MCF 10A (cell line): ENCODE measurements at regions not wholly inside any gene's neighbourhood (a gene's known extent, or its start where the extent isn't known, plus 50 kb on each side); places are given as distances from the start of the nearest gene placed in this dataset.

Experiments used
- BruUV-seq: library from RNA; stranded (reverse); fragments of 400-500 nt; replicated peaks from 2 replicates; lab custom pipeline; 2021; lab: Mats Ljungman, UMichigan
- CTCF ChIA-PET: fragments of 300-600 bp; sonication (Branson Sonifier 250); formaldehyde crosslinking; extraction: SDS; loops from one replicate; lab custom pipeline; 2021; ENCODE audit warnings: antibody characterized with exemption, inconsistent platforms; lab: Yijun Ruan, JAX
- POLR2A ChIA-PET: fragments of 300-600, 350-650 bp; sonication (Branson Sonifier 250); formaldehyde crosslinking; extraction: SDS; loops from one replicate; lab custom pipeline; 2020; ENCODE audit warnings: antibody characterized with exemption, inconsistent platforms; lab: Yijun Ruan, JAX
- DNase-seq: peaks from one replicate; pipeline ENCODE4 v3.0.0-alpha.2; 2018; ENCODE audit not compliant: unreplicated experiment
- H3K27ac Mint-ChIP-seq: one replicate; pipeline ENCODE4 v1.8.0; 2022; ENCODE audit warnings: mild to moderate bottlenecking, low read depth, mixed read lengths; ENCODE audit not compliant: unreplicated experiment
- H3K27me3 Mint-ChIP-seq: one replicate; pipeline ENCODE4 v1.8.0; 2022; ENCODE audit warnings: mixed read lengths; ENCODE audit not compliant: insufficient read depth, unreplicated experiment
- H3K36me3 Mint-ChIP-seq: one replicate; pipeline ENCODE4 v1.8.0; 2022; ENCODE audit warnings: mild to moderate bottlenecking, moderate library complexity, mixed read lengths; ENCODE audit not compliant: insufficient read depth, unreplicated experiment
- H3K4me1 Mint-ChIP-seq: one replicate; pipeline ENCODE4 v1.8.0; 2022; ENCODE audit warnings: mixed read lengths; ENCODE audit not compliant: insufficient read depth, unreplicated experiment
- H3K4me3 Mint-ChIP-seq: one replicate; pipeline ENCODE4 v1.8.0; 2022; ENCODE audit warnings: mild to moderate bottlenecking, moderate library complexity, mixed read lengths; ENCODE audit not compliant: unreplicated experiment
- H3K9me3 Mint-ChIP-seq: one replicate; pipeline ENCODE4 v1.8.0; 2022; ENCODE audit warnings: mixed read lengths; ENCODE audit not compliant: unreplicated experiment
- intact Hi-C: fragments of 100-400 bp; cut with micrococcal nuclease; formaldehyde crosslinking; loops from 2 replicates; pipeline ENCODE4 v1.14.1; 2022
- TF ChIP-seq, protein P1 (sequence below): fragments of 200-600 bp; IDR thresholded peaks from one replicate; pipeline ENCODE4 v1.8.0; 2022; ENCODE audit warnings: antibody characterized with exemption, mild to moderate bottlenecking; ENCODE audit not compliant: unreplicated experiment

DNA sequence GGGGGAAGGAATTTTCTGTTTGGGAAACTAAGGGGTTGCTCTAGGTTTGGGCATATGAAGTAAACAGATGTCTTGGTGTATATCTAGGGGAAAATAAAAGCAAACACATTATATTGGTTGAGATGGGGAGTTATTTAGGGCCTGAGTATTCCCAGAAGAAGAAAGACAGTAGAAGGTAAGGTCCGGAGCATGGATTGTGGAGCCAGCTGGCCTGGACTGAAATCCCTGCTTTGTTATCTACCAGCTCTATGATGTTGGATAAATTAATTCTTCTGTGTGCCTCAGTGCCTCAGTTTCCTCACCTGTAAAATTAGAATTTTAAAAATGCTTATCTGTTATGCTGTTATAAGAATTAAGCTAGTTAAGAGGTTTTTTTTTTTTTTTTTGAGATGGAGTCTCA is 272.3 kb upstream of the RPS6KA3 start:
- ChIA-PET CTCF (interaction anchor here (0.9 to 1.1 kb wide), 2 partner anchors 13 to 941 kb away, joined by 3 read pairs; no protein-coding TSS in a partner anchor), POLR2A (no interaction called here)
- H3K27me3 Mint-ChIP-seq, result peaks cover 33% of the 10 kb centered on the region
- TF ChIP-seq, protein P1, sequence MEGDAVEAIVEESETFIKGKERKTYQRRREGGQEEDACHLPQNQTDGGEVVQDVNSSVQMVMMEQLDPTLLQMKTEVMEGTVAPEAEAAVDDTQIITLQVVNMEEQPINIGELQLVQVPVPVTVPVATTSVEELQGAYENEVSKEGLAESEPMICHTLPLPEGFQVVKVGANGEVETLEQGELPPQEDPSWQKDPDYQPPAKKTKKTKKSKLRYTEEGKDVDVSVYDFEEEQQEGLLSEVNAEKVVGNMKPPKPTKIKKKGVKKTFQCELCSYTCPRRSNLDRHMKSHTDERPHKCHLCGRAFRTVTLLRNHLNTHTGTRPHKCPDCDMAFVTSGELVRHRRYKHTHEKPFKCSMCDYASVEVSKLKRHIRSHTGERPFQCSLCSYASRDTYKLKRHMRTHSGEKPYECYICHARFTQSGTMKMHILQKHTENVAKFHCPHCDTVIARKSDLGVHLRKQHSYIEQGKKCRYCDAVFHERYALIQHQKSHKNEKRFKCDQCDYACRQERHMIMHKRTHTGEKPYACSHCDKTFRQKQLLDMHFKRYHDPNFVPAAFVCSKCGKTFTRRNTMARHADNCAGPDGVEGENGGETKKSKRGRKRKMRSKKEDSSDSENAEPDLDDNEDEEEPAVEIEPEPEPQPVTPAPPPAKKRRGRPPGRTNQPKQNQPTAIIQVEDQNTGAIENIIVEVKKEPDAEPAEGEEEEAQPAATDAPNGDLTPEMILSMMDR, result no peak
- H3K9me3 Mint-ChIP-seq, result peaks cover 15% of the 10 kb centered on the region
- H3K4me3 Mint-ChIP-seq, result no peak overlapping the region
- H3K36me3 Mint-ChIP-seq, result no peaks in the 10 kb centered on the region
- H3K4me1 Mint-ChIP-seq, result no peaks in the 10 kb centered on the region
- no peak overlapping the region for H3K27ac Mint-ChIP-seq
- intact Hi-C loops, result no loop called here
- no TSS peak for BruUV-seq
- DNase-seq, result no peak

- peaks cover 64% of the 10 kb centered on the region for H3K27me3 Mint-ChIP-seq
- POLR2A ChIA-PET, result interaction anchor here (0.9 kb wide), 1 partner anchor 1309 kb away, joined by 3 read pairs; no protein-coding TSS in a partner anchor
- TF ChIP-seq, protein P1, result no peak
- no peaks in the 10 kb centered on the region for H3K4me1 Mint-ChIP-seq
- DNase-seq, result peak; percentile 29
- H3K9me3 Mint-ChIP-seq, result no peaks in the 10 kb centered on the region
- no peaks in the 10 kb centered on the region for H3K36me3 Mint-ChIP-seq
- intact Hi-C loops, result no loop called here
- no peak overlapping the region for H3K4me3 Mint-ChIP-seq
- BruUV-seq, result no TSS peak
- H3K27ac Mint-ChIP-seq, result no peak overlapping the region
- CTCF ChIA-PET, result interaction anchor here (0.8 to 9.5 kb wide), 16 partner anchors 11 to 1480 kb away, joined by 3 to 125 read pairs (median 4); no protein-coding TSS in a partner anchor
Observed at GRCh38 chrX:20531667-20532066, 265.0 kb upstream of the RPS6KA3 start.

GRCh38 chrX:20530406-20530921 is 263.8 kb upstream of the RPS6KA3 start:
- BruUV-seq, result no TSS peak
- Mint-ChIP-seq H3K27me3 (peaks cover 52% of the 10 kb centered on the region), H3K4me3 (no peak overlapping the region), H3K4me1 (no peaks in the 10 kb centered on the region), H3K9me3 (no peaks in the 10 kb centered on the region), H3K27ac (no peak overlapping the region), H3K36me3 (no peaks in the 10 kb centered on the region)
- peak; percentile 58 for DNase-seq
- intact Hi-C loops, result loop anchor here (1.0 kb wide), 4 partner anchors 824 to 1215 kb away; no protein-coding TSS in a partner anchor
- TF ChIP-seq, protein P1, result peak; percentile 71
- POLR2A ChIA-PET, result no interaction called here
- CTCF ChIA-PET, result interaction anchor here (0.5 to 9.5 kb wide), 49 partner anchors 10 to 1443 kb away, joined by 3 to 125 read pairs (median 3); no protein-coding TSS in a partner anchor

DNA sequence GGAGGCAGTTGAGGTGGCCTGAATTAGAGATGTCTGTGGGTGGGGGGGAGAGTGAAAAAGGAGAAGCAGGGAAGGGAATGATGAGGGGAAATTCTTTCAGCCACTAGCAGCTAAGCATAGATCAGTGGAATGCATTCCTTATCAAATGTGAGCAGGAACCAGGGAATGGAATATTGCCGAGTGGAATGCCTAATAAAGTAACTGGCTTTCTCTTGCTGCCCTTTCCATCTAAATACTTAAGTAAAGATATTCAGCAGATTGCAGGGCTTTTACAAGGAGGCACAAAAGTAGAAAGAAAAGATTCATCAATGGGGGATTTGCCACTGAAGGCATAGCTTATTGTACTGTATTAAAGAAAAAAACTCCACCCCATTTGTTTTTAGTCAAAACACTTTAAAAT is 263.0 kb upstream of the RPS6KA3 start:
- DNase-seq, result no peak
- no peak overlapping the region for H3K27ac Mint-ChIP-seq
- ChIA-PET CTCF (interaction anchor here (0.5 to 9.5 kb wide), 36 partner anchors 9 to 1675 kb away, joined by 3 to 125 read pairs (median 3); no protein-coding TSS in a partner anchor), POLR2A (interaction anchor here (2.2 kb wide), 1 partner anchor 13 kb away, joined by 6 read pairs; no protein-coding TSS in a partner anchor)
- TF ChIP-seq, protein P1, result no peak
- no TSS peak for BruUV-seq
- intact Hi-C loops, result loop anchor here (1.0 kb wide), 4 partner anchors 825 to 1216 kb away; no protein-coding TSS in a partner anchor
- H3K9me3 Mint-ChIP-seq, result no peaks in the 10 kb centered on the region
- no peak overlapping the region for H3K4me3 Mint-ChIP-seq
- no peaks in the 10 kb centered on the region for H3K4me1 Mint-ChIP-seq
- peaks cover 46% of the 10 kb centered on the region for H3K27me3 Mint-ChIP-seq
- no peaks in the 10 kb centered on the region for H3K36me3 Mint-ChIP-seq
